ENCODE measurements at regions not wholly inside any gene's neighbourhood (a gene's known extent, or its start where the extent isn't known, plus 50 kb on each side); places are given as distances from the start of the nearest gene placed in this dataset.

DNA sequence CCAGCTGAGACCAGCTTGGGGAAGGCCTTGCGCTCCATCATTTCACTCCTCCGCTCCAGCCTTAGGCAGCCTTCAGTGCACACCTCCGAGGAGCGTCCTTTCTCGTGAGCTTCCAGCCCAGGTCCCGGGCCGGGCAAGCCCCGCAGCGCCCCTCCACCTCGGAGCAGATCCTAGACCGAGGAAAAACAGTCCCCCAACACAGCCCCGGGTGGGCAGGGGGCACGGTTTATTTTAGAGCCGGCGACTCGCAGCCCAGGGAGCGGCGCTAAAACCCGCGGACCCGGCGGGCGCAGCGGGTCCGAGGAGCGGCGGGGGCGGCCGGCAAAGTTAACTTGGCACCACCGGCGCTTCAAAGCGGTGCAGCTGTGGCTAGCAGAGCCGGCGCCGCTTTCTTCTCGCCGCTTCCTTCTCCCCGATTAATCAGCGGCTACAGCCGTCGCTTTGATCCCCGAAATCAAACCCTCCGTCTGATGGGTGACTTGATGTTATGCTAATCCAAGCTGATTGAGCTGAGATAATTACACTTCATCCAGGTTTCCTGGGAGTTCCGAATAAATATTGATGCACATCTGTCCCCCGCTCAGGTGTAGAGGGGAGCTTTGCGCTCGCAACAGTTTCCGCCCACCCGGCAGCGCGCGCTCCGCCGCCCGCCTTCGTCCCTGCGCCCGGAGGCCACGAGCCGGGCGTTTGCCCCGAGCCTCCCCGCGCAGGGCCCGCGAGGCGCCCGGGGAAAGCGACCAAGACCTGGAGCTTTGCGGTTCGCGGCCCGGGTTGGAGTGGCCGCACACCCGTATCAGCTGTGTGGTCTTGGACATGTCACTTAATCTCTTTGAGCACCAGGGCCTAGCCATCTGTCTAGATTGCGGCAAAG lies 192.7 kb downstream of the BUD13 start:
- Mint-ChIP-seq H3K27me3 (ENCODE audit: low read depth in 3 of 3) (peaks cover 62 to 81% (median 69%) of the 10 kb centered on the region in 3 donors), H3K4me1 (no peaks in the 10 kb centered on the region), H3K36me3 (no peaks in the 10 kb centered on the region), H3K9me3 (peaks cover 0 to 14% (median 1%) of the 10 kb centered on the region in 7 donors), H3K4me3 (peak overlapping the region in 1 of 2 donors; percentile 76), H3K27ac (no peak overlapping the region)
- Histone ChIP-seq H3K27ac (ENCODE audit: low read depth in 1 of 2, low read length in 2 of 2) (no peak overlapping the region), H3K4me2 (replicated peaks; ENCODE audit: extremely low read depth, low read length, poor library complexity, severe bottlenecking) (no peak overlapping the region), H3K9ac (ENCODE audit: insufficient read depth, low read length, poor library complexity, severe bottlenecking) (no peak overlapping the region), H3K36me3 (replicated peaks in 1 of 2; ENCODE audit: control insufficient read depth in 1 of 2, insufficient read depth in 2 of 2, low read length in 2 of 2) (no peaks in the 10 kb centered on the region), H3K27me3 (ENCODE audit: control insufficient read depth in 2 of 2, insufficient read depth in 2 of 2, low read length in 2 of 2) (peaks cover 34 to 66% of the 10 kb centered on the region in 2 donors), H4K20me1 (ENCODE audit: insufficient read depth, low read length) (no peaks in the 10 kb centered on the region), H2AFZ (ENCODE audit: insufficient read depth, low read depth, low read length, poor library complexity, severe bottlenecking) (no peak overlapping the region), H3K79me2 (ENCODE audit: insufficient read depth, low read length) (no peaks in the 10 kb centered on the region), H3K4me3 (replicated peaks in 1 of 3; ENCODE audit: low read depth in 2 of 3, low read length in 3 of 3) (no peak overlapping the region), H3K4me1 (ENCODE audit: control insufficient read depth in 1 of 2, insufficient read depth in 2 of 2, low read length in 2 of 2) (no peaks in the 10 kb centered on the region), H3K9me3 (replicated peaks in 1 of 2; ENCODE audit: control insufficient read depth in 1 of 2, insufficient read depth in 1 of 2, low read length in 2 of 2) (peaks cover 0 to 12% of the 10 kb centered on the region in 2 donors)
- 2% methylated on average over 71 of the region's 76 CpGs for WGBS (ENCODE audit: insufficient coverage)
- intact Hi-C loops (cut with micrococcal nuclease), result no loop called here
- DNase-seq, result no peak
- TF ChIP-seq, protein P1, sequence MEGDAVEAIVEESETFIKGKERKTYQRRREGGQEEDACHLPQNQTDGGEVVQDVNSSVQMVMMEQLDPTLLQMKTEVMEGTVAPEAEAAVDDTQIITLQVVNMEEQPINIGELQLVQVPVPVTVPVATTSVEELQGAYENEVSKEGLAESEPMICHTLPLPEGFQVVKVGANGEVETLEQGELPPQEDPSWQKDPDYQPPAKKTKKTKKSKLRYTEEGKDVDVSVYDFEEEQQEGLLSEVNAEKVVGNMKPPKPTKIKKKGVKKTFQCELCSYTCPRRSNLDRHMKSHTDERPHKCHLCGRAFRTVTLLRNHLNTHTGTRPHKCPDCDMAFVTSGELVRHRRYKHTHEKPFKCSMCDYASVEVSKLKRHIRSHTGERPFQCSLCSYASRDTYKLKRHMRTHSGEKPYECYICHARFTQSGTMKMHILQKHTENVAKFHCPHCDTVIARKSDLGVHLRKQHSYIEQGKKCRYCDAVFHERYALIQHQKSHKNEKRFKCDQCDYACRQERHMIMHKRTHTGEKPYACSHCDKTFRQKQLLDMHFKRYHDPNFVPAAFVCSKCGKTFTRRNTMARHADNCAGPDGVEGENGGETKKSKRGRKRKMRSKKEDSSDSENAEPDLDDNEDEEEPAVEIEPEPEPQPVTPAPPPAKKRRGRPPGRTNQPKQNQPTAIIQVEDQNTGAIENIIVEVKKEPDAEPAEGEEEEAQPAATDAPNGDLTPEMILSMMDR (IDR thresholded peaks at IDR 0.05), result no peak

DNA sequence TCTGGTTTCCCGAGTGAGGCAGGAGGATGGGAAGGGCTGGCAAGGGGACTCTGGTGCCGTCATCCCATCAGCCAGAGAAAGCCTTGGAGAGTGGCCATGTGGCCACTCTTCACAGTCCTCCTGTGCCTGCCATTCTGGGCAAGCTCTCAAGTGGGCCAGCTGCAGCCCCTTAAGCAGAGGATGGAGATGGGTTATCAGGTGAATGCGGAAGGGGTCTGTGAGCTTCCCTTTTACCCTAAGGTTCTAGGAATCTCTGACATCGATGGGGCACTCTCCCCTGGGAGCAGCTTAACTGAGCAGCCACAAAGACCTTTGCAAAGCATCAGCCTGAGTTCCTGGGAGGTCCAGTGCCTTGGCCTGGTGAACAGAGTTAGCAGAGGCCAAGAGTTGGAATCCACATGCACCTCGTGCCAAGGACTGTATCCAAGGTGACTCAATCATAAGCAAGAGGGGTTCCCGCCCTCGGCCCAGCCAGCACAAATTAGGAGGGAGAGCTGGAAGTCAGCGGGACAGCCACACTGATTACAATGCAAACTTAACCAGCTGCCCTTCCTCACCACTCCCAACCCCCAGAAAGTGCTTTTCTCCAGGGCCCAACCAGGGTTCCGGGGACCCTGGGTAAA lies 193.6 kb downstream of the BUD13 start:
- Histone ChIP-seq H3K4me3 (replicated peaks in 1 of 3; ENCODE audit: low read depth in 2 of 3, low read length in 3 of 3) (no peak overlapping the region), H3K9me3 (replicated peaks in 1 of 2; ENCODE audit: control insufficient read depth in 1 of 2, insufficient read depth in 1 of 2, low read length in 2 of 2) (peaks cover 0 to 12% of the 10 kb centered on the region in 2 donors), H3K9ac (ENCODE audit: insufficient read depth, low read length, poor library complexity, severe bottlenecking) (no peak overlapping the region), H4K20me1 (ENCODE audit: insufficient read depth, low read length) (no peaks in the 10 kb centered on the region), H3K27ac (ENCODE audit: low read depth in 1 of 2, low read length in 2 of 2) (no peak overlapping the region), H3K4me2 (replicated peaks; ENCODE audit: extremely low read depth, low read length, poor library complexity, severe bottlenecking) (no peak overlapping the region), H3K4me1 (ENCODE audit: control insufficient read depth in 1 of 2, insufficient read depth in 2 of 2, low read length in 2 of 2) (no peaks in the 10 kb centered on the region), H3K79me2 (ENCODE audit: insufficient read depth, low read length) (no peaks in the 10 kb centered on the region), H3K36me3 (replicated peaks in 1 of 2; ENCODE audit: control insufficient read depth in 1 of 2, insufficient read depth in 2 of 2, low read length in 2 of 2) (no peaks in the 10 kb centered on the region), H2AFZ (ENCODE audit: insufficient read depth, low read depth, low read length, poor library complexity, severe bottlenecking) (no peak overlapping the region), H3K27me3 (ENCODE audit: control insufficient read depth in 2 of 2, insufficient read depth in 2 of 2, low read length in 2 of 2) (peaks cover 34 to 66% of the 10 kb centered on the region in 2 donors)
- TF ChIP-seq, protein P1 (IDR thresholded peaks at IDR 0.05), result no peak
- H3K4me1 Mint-ChIP-seq, result no peaks in the 10 kb centered on the region
- intact Hi-C loops (cut with micrococcal nuclease), result no loop called here
- 25% methylated on average over 6 of the region's 9 CpGs for WGBS (ENCODE audit: insufficient coverage)
- peaks cover 0 to 14% (median 1%) of the 10 kb centered on the region in 7 donors for H3K9me3 Mint-ChIP-seq
- no peak for DNase-seq
- peak overlapping the region in 1 of 2 donors; percentile 76 for H3K4me3 Mint-ChIP-seq
- no peaks in the 10 kb centered on the region for H3K36me3 Mint-ChIP-seq
- H3K27ac Mint-ChIP-seq, result no peak overlapping the region
- peaks cover 56 to 72% (median 59%) of the 10 kb centered on the region in 3 donors for H3K27me3 Mint-ChIP-seq (ENCODE audit: low read depth in 3 of 3)

Data from CD14-positive monocyte (primary cell).